Choroid plexus epithelial cell (primary cell): ENCODE measurements at regions not wholly inside any gene's neighbourhood (a gene's known extent, or its start where the extent isn't known, plus 50 kb on each side); places are given as distances from the start of the nearest gene placed in this dataset.
"Not testable (repeated sequence)": the region's sequence is repeated elsewhere in the genome, so short reads cannot be mapped to it uniquely, and the experiment has no call there.

Experiments
- DNase-seq: peaks from one replicate; pipeline ENCODE4 v3.0.0-alpha.2; 2010; ENCODE audit warnings: low read depth
- H3K4me3 ChIP-seq: 2 replicates; pipeline ENCODE4 v1.5.1; 2011; ENCODE audit warnings: low read depth, mild to moderate bottlenecking, control low read depth, low read length, moderate library complexity
- TF ChIP-seq, protein P1 (sequence below): conservative IDR thresholded peaks from 2 replicates; pipeline ENCODE4 v1.5.1; 2011; ENCODE audit warnings: low read depth, mild to moderate bottlenecking, control low read depth, inconsistent platforms, low read length, moderate library complexity

DNA sequence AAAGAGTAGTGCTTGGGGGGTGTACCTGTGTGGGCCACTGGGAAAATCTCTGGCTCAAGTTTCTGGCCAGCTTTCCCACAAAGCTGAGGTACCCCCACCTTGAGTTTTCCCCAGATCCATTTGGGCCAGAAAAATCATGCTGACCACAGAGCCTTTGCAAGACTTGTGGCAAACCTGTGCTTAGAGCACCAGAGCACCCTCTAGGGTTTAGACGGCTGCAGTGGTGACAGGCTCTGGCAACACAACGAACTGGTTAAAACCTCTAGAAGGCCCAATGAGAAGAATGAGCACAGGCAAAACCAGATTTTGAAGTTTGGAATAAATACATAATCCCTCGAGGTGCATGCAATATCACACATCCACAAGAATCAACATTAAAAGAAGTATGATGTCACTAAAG, 290.7 kb upstream of the FOLH1 start:
- no peak for DNase-seq
- no peak overlapping the region for H3K4me3 ChIP-seq
- TF ChIP-seq, protein P1, sequence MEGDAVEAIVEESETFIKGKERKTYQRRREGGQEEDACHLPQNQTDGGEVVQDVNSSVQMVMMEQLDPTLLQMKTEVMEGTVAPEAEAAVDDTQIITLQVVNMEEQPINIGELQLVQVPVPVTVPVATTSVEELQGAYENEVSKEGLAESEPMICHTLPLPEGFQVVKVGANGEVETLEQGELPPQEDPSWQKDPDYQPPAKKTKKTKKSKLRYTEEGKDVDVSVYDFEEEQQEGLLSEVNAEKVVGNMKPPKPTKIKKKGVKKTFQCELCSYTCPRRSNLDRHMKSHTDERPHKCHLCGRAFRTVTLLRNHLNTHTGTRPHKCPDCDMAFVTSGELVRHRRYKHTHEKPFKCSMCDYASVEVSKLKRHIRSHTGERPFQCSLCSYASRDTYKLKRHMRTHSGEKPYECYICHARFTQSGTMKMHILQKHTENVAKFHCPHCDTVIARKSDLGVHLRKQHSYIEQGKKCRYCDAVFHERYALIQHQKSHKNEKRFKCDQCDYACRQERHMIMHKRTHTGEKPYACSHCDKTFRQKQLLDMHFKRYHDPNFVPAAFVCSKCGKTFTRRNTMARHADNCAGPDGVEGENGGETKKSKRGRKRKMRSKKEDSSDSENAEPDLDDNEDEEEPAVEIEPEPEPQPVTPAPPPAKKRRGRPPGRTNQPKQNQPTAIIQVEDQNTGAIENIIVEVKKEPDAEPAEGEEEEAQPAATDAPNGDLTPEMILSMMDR: no peak

DNA sequence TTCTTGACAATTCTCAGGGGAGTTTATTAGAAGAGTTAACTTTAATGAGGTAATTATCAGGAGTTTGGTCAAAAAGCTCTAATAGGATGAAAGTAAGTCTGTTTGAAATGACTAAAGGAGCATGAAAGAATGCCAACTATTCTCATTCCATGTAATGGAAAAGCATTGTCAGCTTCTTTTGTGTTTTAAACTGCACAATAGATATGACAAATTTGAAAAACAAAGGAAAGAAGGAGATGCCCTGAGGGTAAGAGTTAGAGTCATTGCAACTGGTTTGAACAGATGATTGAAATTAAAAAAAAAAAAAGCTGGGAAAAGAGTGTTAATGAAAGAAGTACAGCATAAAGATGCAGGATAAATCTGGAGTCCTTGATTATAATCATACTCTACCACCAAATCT, 296.8 kb upstream of the FOLH1 start:
- TF ChIP-seq, protein P1: no peak
- no peak overlapping the region for H3K4me3 ChIP-seq

DNA sequence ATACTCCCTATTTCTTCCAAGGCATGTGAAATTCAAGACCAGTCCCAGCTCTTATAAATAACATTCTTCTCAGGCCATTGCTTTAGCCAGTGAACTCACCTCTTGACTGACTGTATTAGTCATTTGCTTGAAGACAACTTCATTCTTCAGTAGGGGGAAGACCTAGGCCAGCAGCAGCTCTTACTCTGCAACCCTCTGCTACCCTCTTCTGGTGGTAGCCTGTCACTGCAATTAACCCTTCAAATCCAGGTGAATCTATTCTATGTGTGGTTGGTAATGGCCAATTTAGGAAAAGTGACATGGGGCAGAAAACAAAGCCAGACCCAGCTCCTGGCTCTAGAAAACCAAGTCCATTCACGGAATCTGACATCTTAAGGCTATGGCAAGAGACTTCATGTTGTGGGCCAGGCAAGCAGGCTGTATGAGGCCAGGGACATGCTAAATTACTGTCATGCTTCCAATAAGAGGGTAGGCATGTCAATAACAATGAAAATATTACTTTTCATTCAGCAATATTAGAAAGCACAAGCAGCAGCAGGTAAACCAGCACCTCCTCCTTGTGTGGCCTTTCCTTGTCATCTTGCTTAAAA, 317.9 kb upstream of the FOLH1 start:
- peak; percentile 55 for DNase-seq
- TF ChIP-seq, protein P1: peak; percentile 53
- not testable (repeated sequence) for H3K4me3 ChIP-seq

More for the DNA sequence above, 296.8 kb upstream of the FOLH1 start:
- DNase-seq: no peak

DNA sequence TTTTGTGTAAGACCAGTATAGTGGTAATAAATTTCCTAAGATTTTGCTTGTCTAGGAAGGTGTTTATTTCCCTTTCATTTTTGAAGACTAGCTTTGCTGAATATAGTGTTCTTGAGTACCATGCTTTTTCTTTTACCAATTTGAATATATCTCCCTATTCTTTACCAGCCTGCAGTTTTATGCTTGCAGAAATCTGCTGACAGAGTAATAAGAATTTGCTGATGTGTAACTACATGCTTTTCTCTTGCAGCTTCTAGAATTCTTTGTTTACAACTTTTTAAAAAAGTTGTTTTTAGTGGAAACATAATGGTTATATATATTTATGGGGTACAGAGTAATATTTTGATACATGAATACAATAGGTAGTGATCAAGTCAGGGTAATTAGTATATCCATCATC, 324.8 kb upstream of the FOLH1 start:
- DNase-seq: no peak
- H3K4me3 ChIP-seq: no peak overlapping the region
- TF ChIP-seq, protein P1: no peak

DNA sequence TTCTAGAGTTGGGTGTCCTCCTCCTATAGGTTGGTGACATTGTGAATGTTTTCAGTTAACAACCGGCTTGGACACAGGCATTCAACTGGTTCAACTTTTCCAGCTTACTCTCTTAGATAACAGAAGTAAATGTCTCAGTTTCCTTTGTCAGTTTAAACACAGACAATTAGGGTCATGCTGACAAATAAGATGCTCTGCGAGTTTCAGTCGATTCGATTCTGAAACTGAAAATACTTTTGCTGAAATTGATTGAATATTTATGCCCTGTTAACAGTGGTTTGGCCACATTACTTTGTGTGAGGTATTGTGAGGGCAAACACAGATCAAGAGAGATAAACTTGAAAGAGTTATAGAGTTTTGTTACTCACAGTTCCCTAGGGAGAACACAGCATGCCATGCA, 330.5 kb upstream of the FOLH1 start:
- not testable (repeated sequence) for H3K4me3 ChIP-seq, DNase-seq

DNA sequence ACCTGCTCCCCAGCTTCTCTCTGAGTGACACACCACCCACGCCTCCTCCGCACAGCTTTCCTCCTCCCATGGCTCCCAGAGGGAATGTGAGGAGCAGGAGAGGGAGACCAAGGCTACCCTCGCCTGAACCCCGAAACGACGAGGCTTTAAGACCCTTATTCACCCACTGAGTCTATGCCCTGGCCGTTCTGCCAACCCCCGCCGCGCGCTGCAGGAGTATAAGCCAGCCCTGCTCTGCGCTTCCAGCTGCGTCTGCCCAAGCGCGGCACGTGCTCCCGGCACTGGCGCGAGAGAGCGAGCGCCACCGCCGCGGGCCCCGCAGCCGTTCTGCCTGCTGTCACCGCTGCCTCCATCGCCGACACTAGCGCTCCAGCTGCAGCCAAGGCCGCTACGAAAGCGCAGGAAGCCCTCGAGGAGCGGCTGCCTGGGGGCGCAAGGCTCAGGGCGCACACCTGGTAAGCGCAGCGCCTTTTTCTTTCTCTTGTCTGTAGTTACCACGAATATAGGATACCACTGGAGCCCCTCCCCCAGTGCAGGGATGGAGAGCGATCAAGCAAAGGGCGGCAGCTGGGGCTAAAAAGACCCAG, 350.0 kb upstream of the FOLH1 start:
- H3K4me3 ChIP-seq, DNase-seq: not testable (repeated sequence)

DNA sequence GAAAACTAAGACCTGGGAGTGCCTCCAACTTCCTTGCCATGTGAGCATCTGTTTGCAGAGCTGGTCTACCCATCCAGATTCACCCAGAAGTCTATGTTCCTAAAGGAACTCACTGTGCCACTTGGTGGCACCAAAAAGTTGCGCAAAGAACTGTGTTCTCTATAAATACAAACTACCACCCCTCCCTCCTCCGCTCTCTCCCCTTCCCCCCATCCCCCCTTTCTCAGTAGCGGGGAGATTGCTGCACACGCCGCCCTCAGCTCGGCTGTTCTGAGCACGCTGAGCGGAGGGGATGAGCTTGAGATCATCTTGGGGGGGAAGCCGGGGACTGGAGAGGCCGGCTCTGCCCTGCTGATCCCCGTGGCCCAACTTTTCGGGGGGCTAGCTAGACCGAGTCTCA, 352.2 kb upstream of the FOLH1 start:
- H3K4me3 ChIP-seq, DNase-seq: not testable (repeated sequence)

DNA sequence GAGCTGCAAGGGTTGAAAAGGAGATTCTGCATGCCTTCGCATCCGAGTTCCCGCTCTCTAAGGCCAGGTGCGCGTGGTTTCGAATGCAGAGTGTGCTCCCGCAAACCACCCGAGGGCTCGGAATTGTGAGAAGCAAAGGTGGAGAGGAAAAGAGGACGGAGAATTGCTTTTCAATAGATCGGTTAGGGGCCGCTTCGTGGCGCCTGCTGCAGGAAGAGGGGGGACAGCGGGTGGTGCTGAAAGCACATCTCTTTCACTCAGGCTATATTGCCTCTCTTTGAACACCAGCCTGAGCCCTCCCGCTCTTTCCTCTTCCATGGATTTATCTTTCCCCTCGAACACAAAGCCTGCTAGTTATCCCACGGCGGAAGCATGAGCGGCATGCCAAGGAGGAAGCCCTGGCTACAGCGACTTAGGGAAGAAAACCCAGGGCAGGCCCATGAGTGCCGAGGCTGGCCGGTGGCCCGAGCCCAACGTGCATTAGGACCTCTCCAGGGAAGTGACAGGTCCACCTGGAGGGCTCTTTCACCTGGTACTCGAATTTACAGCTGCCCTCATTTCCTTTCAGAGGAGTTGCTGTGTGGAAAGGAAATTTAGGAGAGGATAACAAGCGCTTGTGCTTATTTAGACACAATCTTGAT, 353.0 kb upstream of the FOLH1 start:
- H3K4me3 ChIP-seq, DNase-seq: not testable (repeated sequence)

DNA sequence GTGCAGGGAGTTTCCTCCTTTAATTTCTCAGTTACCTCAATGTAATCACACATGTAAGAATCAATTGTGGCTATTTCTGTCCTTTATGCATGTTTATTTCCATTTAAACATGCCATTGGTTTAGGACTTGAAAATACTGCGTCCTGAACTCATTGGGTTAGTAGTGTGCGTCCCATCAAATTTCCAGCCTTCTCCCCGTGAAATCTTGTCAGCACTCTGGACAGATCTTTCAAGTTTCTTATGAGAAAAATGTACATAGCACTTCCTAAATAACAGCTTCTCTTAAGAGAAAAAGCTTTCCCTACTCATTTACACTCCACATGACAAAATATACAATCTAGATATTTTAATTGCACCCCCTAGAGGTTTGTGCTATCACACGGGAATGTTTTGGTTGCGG, 353.9 kb upstream of the FOLH1 start:
- not testable (repeated sequence) for H3K4me3 ChIP-seq, DNase-seq

DNA sequence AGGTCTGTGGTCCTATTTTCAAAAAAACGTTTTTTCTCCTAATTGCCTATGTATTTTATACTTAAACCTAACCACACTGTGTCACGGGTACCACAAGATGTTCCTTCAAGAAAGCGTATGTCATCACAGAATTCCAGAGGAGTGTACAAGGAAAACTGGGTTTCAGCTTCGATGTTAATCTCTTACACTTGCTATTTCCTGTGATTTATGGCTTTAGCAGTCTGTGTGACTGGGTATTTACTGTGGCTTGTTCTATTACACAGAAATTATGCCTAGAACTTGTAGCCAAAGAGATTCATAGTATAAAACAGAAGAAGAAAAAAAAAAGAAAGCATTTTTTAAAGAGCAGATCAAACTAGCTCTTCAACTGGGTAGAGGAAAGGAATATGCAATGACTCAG, 371.1 kb upstream of the FOLH1 start:
- DNase-seq: not testable (repeated sequence)

DNA sequence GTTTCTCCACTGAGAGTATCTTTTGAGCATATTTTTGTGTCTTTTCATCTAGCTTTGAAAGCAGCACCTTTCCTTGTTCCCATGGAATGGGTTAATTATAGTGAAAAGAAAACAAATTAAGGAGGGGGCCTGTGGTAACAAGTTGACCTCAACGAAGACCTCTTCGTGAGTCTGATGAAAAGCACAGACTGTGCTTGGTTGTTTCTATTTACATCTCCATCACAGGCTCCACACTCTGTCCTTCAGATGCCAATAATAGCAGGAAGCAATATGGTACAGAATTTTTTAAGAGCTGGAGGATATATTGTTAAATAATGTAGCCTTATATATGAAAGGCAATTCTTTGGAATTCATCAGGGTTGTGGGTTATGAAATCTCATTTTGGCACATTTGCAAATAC, 366.7 kb upstream of the OR4C13 start:
- H3K4me3 ChIP-seq, DNase-seq: not testable (repeated sequence)

More for the DNA sequence above, 371.1 kb upstream of the FOLH1 start:
- not testable (repeated sequence) for H3K4me3 ChIP-seq

DNA sequence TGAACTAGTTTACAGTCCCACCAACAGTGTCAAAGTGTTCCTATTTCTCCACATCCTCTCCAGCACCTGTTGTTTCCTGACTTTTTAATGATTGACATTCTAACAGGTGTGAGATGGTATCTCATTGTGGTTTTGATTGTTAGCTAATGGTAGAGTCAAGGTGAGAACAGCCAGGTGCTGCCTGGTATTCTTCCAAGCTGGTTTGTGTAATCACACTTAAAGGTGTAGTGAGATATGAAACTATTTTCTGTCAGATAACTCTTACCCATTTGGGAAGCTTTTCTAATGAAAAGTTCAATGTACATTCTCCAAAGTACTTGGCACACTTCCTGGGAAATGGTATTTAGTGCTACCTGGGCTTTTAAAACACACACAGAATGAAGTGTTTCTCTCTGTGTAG, 343.3 kb upstream of the OR4C13 start:
- H3K4me3 ChIP-seq, DNase-seq: not testable (repeated sequence)

DNA sequence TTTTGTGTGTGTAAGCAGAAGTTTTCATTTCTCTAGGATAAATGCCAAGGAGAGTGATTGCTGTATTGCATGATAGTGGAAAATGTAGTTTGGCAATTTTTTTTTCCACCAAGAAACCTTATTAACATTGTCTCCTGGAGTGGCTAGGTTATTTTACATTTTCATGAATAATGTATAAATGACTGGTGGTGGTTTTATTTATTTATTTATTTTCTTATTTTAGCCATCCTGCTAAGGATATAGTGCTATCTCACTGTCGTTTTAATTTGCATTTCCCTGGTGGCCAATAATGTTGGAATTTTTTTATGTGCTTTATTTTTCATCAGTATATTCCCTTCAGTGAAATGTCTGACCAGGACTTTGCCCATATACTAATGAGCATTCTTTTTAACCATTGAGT, 328.3 kb upstream of the OR4C13 start:
- H3K4me3 ChIP-seq, DNase-seq: not testable (repeated sequence)

DNA sequence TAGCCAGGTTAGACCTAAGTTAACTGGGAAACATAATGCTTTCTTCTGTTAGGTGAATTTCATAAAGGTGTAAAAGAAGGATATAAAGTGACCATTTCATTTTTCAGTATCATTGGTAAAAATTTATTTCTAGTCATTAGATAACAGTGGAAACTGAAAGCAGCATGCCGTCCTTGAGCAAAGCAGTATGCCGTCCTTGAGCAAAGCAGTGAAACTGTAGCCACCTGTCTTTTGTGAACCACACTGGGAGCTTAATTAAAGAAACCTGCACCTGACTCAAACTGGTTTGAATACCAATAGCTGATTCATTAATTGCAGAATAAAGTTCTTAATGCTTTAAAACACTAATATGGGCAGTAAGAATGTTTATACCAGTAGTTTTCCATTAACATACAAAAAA, 281.5 kb upstream of the OR4C13 start:
- not testable (repeated sequence) for DNase-seq, H3K4me3 ChIP-seq

DNA sequence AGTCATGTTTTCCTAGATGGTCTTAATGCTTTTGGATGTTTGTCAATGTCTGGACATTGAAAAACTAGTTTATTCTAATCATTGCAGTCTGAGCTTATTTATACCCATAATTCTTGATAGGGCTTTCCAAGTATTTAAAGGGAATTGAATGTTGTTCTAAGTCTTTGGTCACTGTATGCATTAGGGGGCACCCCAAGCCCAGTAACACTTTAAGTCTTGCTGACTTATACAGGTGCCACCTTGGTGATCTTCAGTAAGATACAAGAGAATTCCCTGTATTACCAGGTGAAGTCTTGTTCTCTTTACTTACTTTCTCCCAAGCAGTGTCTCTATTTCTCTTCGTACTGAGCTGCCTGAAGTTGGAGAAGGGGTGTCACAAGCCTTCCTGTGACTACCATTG, 250.1 kb upstream of the OR4C13 start:
- not testable (repeated sequence) for H3K4me3 ChIP-seq, DNase-seq
